ENCODE measurements at regions not wholly inside any gene's neighbourhood (a gene's known extent, or its start where the extent isn't known, plus 50 kb on each side); places are given as distances from the start of the nearest gene placed in this dataset.

- no peak for TF ChIP-seq CTCF (IDR thresholded peaks at IDR 0.05; ENCODE audit: borderline replicate concordance, control extremely low read depth, extremely low read depth, insufficient read depth, missing control alignments)
- in situ Hi-C loops (cut with MboI; ENCODE audit: low sequenced_read_pairs, unreplicated experiment), result no loop called here
- no peak for DNase-seq (ENCODE audit: low spot score)
Measured at GRCh38 chr16:26724189-26724588, 342.5 kb upstream of the C16orf82 start.

GRCh38 chr16:26727848-26728247 lies 338.9 kb upstream of the C16orf82 start:
- no peak for DNase-seq (ENCODE audit: low spot score)
- in situ Hi-C loops (cut with MboI; ENCODE audit: low sequenced_read_pairs, unreplicated experiment), result no loop called here
- no peak for TF ChIP-seq CTCF (IDR thresholded peaks at IDR 0.05; ENCODE audit: borderline replicate concordance, control extremely low read depth, extremely low read depth, insufficient read depth, missing control alignments)

GRCh38 chr16:26729951-26730541 lies 336.7 kb upstream of the C16orf82 start:
- in situ Hi-C loops (cut with MboI; ENCODE audit: low sequenced_read_pairs, unreplicated experiment), result no loop called here
- DNase-seq (ENCODE audit: low spot score), result no peak

GRCh38 chr16:26731729-26732128 lies 335.0 kb upstream of the C16orf82 start:
- no peak for DNase-seq (ENCODE audit: low spot score)
- in situ Hi-C loops (cut with MboI; ENCODE audit: low sequenced_read_pairs, unreplicated experiment), result no loop called here
- no peak for TF ChIP-seq CTCF (IDR thresholded peaks at IDR 0.05; ENCODE audit: borderline replicate concordance, control extremely low read depth, extremely low read depth, insufficient read depth, missing control alignments)

More at GRCh38 chr16:26729951-26730541, 336.7 kb upstream of the C16orf82 start:
- TF ChIP-seq CTCF (IDR thresholded peaks at IDR 0.05; ENCODE audit: borderline replicate concordance, control extremely low read depth, extremely low read depth, insufficient read depth, missing control alignments), result no peak

GRCh38 chr16:26733710-26734109 lies 333.0 kb upstream of the C16orf82 start:
- in situ Hi-C loops (cut with MboI; ENCODE audit: low sequenced_read_pairs, unreplicated experiment), result no loop called here
- no peak for TF ChIP-seq CTCF (IDR thresholded peaks at IDR 0.05; ENCODE audit: borderline replicate concordance, control extremely low read depth, extremely low read depth, insufficient read depth, missing control alignments)
- no peak for DNase-seq (ENCODE audit: low spot score)

GRCh38 chr16:26735521-26735920 lies 331.2 kb upstream of the C16orf82 start:
- DNase-seq (ENCODE audit: low spot score), result no peak
- in situ Hi-C loops (cut with MboI; ENCODE audit: low sequenced_read_pairs, unreplicated experiment), result no loop called here
- no peak for TF ChIP-seq CTCF (IDR thresholded peaks at IDR 0.05; ENCODE audit: borderline replicate concordance, control extremely low read depth, extremely low read depth, insufficient read depth, missing control alignments)

All from GM13976 (cell line).